HG02798 (cell line): ENCODE measurements at regions not wholly inside any gene's neighbourhood (a gene's known extent, or its start where the extent isn't known, plus 50 kb on each side); places are given as distances from the start of the nearest gene placed in this dataset.

Experiments
- ATAC-seq: cut with Tn5 transposase; IDR thresholded peaks from one replicate; pipeline ENCODE4 v1.9.1; 2021; ENCODE audit warnings: mild to moderate bottlenecking; ENCODE audit not compliant: unreplicated experiment, poor library complexity

DNA sequence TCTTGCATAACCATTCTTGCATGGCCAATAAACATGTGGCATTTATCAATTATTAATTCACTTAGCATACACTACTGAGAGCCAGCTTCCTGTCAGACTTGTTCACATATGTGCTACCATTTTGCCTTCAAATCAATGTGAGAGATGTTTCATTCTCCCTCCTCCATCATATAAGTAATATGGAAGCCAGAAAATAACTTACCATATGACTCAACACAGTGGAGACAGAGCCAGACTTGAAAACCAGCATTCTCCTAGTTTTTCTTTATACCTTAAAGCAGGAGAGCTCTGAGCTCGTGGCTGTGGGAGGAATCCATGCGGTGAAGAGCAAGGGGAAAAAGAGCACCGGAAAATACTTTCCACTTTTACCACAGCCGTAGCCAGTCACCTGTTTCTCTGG lies 215.0 kb upstream of the LRATD1 start:
- no peak for ATAC-seq

DNA sequence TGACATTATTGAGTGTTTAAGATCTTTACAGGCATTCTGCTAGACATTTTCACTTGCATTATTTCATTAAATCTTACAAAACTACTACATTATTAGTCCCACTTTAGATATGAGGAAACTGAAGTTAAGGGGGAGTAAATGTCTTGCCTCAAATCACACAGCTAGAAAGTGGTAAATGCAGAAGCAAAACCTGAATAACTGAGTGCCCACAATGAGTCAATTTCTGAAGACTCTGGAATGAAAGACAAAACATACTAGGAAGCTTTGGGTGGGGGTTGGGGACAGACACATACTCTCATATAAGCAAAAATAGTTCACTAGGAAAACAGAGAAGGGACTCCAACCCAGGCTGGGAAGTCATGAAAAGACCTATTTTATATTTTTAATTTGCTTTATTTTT lies 214.4 kb upstream of the LRATD1 start:
- no peak for ATAC-seq

DNA sequence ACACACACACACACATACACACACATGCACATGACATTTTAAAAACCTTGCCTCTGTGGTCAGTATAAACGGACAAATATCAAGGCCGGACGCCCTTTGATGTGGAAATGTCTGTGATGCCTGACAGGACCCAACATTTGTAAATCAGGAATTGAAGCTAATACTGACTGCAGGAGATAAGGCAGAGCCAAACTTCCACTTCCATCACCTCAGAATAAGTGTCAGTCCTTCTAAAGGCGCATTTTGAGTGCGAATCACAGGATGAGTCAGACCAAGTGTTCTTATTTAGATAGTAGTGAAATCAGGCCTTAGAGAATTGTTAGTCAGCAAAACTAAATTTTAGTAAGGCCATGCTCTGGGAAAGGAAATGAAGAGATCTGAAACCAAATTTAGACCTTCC lies 211.7 kb upstream of the LRATD1 start:
- ATAC-seq = peak; percentile 24

DNA sequence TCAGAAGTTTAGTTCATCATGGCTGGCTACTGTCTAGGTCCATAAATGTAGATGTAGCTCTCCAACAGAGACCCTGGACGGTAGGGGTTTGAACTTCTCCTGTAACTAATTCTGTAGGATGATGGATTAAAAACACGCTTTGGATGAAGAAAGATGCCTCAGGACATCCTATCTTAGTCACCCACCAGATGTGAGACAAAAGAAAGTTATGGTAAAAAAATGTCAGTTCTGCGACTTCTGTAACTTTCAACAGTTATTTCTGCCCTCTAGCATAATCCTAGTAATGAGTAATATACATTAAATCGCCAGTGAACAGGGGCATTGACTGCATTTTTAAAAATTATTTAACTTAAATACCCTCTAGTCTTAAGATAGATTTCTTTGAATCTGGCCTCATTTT lies 210.1 kb upstream of the LRATD1 start:
- ATAC-seq = no peak

DNA sequence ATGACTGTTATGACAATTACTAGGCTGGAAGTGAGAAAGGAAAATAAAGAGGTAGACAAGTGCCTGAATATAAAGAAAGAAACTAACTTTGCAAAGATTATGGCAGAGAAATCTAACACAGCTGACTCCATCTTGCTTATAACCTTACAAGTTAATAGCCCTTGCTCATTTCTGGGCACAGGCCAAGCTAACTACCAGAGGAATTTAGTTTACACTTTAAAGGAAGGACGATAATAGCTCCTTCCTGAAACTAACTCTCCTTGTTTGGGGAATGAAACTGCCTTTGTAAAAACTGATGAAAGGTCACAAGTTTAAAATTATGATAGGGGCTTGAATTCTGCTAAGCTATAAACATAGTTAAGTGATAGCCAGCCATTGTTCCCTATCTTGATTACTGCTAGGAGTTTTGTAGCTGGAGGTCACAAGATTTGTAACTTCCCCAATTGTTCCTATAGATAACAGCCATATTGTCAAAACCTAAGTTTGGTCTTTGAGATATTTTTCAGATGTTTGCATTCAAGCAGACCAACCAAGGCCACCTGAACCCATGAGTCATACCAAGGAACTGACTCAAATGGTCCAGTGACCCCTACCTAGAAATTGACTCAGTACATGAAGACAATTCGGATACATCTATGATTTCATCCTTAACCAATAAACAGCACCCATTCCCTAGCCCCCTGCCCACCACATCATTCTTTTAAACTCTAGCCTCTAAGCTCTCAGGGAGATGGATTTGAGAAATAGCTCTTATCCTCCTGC lies 209.2 kb upstream of the LRATD1 start:
- ATAC-seq = no peak

DNA sequence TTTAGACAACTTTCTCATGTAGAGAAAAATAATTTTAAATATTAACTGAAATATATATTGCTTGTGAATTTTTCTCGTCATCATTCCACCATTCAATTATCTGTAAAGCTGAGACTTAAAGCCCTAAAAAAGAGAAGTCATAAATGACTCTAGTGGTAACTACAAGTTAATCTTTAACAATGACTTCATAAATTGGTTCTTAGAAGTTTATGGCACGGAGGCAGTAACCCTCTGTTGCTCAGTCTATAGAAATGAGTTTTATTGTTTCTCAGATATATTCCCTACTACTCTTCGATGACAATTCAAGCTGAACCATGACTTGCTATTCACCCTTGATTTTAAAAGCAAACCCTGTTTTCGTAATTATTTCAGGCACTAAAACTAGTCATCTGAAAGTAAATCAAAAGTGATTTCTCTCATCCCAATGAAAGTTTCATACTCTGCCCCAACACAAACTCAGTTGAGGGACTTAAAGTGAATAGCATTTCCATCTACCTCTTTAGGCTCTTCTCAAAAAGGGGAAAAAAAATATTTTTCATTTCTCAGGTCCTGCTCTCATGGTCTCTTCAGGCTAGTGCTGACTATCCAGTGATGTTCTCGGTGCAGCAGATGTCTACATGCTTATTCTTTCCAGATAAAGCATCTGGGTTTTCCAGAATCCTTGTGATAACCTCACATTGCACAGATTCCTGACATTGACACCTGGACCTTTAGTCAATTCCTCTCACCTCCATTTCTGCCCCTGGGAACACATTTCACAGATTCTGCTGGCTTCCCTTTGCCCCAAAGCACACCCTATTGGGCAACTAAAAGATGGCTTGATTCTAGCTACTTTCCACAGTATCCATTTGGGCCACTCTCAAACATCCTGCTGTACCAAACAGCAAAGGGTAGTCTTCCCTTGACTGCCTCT lies 207.8 kb upstream of the LRATD1 start:
- peak; percentile 75 for ATAC-seq

DNA sequence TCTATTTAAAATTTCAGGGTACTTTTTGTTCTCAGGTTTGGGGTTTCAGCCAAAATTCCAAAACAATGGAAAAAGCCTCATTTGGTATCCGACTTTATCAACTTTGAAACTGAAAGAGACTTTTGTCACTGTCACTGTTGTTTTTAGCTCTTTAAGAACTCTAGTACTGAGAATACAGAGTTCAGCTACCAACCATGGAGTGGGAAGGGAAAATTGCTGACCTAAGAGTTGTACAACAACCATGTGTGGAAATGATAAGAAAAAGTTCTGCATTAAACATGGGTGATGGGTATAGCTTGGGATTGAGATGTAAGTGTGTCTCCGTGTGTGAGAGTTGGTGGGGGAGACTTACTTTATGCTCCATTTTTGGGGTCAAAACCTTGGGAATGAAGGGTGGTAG lies 206.6 kb upstream of the LRATD1 start:
- no peak for ATAC-seq

DNA sequence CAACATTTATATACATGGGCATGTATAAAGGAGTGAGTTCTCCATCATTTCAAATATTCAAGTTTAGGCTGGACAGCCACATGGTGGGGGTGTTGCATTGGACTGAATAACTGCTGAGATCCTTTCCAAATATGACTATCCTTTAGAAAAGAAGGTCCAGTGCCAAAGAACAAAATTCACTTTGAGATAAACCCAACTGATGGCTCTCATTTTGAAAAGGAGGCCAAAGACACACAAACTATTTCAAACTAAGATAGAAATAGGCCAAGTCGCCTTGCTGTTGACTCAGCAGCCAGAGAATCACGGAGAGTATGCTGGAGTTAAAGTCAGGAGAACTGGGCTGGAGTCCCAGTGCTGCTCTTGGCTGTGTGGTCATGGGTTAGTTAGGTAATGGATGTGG lies 204.5 kb upstream of the LRATD1 start:
- no peak for ATAC-seq

DNA sequence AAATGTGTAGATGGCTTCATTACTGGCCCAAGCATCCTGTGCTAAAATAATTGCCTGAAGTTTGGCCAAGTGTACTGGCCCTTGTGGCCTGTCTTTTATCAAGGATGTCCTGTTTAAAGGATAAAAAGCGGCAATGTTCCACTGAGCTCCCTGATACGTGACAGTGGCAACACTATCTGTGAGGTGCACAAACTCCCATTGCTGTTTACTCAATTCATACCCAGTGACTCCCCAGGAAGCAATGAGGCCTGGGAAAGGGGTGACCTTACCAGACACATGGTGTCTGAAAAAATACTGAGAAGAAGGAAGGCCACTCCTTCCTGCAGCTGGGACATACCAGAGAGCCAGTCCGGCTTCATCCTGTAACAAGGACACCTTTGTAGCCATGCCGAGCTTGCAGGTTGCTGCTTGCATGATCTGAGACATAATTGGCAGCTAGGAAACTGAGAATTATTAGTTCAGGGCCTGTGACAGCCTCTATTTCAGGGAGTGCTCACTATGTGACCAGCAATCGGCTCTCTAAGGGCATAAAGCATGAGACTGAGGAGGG lies 198.5 kb upstream of the LRATD1 start:
- ATAC-seq = no peak

DNA sequence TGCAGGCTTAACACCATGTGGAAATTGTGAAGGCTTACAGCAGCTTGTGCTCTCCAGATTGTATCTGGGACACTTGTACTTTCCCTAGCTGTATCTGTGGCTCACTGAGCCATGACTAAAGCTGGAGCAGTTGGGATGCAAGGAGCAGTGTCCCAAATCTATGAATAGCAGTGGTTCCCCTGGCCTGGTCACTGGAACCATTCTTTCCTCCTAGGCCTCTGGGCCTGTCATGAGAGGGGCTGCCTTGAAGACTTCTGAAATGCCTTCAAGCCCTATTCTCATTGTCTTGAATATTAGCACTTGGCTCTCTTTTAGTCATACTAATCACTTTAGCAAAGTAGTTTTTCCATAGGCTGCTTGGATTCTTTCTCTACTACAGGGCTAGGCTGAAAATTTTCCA lies 186.8 kb upstream of the LRATD1 start:
- no peak for ATAC-seq

DNA sequence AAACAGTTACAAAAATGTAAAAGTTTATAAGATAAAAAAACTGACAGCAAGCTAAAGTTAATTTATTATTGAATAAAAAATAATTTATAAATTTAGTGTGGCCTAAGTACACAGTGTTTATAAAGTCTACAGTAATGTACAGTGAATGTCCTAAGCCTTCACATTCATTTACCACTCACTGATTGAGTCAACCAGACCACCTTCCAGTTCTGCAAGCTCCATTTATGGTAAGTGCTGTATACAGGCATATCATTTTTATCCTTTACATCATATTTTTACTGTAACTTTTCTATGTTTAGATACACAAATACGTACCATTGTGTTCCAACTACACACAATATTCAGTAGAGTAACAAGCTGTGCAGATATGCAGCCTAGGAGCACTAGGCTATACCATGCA lies 184.2 kb upstream of the LRATD1 start:
- no peak for ATAC-seq

DNA sequence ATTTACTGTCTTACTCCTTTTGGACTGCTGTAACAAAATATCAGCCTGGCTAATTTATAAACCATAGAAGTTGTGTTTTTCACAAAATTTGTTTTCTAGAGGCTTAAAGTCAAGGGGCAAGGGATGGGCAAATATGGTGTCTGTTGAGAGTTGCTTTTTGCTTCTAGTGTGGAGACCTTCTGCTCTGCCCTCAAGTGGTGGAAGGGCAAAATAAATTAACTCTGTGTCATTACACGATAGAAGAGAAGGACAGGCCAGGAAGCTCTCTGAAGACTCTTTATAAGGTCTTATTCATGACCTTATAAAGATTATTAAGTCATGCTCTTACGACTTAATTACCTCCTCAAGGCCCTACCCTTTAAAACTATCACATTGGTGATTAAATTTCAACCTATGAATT lies 181.2 kb upstream of the LRATD1 start:
- ATAC-seq = no peak

DNA sequence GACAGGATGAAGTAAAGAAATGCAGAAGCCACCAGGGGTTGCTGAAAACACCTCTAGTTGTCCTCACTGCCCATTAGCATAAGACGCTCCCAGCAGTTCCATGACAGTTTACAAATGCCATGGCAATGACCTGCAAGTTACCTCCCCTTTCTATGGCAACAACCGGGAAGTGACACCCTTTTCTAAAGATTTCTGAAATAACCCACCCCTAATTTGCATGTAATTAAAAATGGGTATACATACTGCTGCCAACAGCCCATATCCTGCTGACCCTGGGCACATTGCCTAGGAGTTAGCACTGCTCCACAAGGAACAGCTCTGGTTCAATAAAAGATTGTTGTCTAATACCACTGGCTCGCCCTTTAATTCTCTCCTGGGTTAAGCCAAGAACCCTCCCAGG lies 178.3 kb upstream of the LRATD1 start:
- ATAC-seq = no peak

DNA sequence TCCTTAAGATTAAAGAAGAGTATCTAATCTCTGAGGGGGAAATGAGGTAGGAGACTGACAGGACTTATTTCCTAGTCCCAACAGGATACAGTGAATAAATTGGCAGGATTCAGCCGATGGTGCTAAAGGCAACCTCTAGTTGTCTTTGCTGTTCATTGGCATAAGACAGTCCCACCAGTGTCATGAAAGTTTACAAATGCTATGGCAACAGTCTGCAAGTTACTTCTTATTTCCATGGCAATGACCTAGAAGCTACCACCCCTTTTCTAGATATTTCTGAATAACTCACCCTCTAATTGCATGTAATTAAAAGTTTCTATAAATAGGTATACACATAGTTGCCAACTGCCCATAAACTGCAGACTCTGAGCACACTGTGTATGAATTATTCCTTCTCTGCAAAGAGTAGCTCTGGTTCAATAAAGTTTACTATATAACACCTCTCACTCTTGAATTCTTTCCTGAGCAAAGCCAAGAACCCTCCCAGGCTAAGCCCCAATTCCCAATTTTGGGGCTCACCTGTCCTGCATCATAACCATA lies 172.7 kb upstream of the LRATD1 start:
- no peak for ATAC-seq

DNA sequence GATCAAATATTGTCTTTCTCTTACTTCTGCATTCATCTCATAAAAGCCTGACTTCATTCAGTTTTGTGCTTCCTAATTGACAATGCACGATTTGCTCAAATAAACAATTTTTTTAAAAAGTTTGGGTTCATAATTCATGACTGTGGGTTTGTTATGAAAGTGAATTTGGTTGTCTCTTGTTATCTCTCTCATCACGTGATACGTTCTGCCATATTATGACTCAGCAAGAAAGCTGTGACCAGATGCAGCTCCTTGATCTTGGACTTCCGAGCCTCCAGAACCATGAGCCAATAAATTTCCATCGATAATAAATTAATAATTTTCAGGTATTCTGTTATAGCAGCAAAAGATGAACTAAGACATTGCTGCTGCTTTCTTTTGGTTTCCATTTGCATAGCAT lies 156.5 kb upstream of the LRATD1 start:
- no peak for ATAC-seq

DNA sequence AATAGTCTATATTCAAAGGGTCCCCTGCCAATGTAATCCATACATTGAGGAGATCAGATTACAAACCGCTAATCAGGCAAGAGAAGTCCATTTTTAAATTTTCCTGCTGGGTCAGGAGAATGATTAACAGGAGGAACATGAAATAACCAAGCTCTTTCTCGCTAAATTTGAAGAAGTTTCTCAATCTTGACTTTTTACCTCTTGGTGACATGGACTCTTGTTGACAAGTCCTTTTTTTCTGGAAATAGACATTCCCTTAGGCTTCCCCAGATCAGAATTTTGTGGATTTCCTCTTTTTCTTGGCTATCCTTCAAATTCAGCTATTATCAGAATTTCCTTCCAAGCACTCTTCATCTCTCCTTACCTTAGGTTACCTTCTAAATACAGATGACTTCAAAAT lies 153.0 kb upstream of the LRATD1 start:
- no peak for ATAC-seq

DNA sequence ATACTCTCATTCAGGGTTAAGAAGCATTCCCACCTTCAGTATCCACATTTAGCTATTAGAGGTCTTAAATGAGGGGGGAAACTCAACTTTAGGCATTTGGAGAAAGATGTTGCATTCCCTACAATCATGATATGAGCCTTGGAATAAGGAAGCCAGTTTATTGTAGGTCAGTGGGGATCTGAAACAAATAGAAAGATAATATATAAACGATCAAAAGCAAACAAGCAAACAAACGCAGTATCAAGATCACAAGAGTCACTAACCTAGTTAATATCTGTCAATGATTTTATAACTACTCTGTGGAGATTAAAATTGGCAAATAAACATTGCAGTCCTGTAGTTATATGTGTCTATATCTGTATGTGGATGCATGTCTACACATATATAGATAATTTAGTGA lies 152.4 kb upstream of the LRATD1 start:
- no peak for ATAC-seq

DNA sequence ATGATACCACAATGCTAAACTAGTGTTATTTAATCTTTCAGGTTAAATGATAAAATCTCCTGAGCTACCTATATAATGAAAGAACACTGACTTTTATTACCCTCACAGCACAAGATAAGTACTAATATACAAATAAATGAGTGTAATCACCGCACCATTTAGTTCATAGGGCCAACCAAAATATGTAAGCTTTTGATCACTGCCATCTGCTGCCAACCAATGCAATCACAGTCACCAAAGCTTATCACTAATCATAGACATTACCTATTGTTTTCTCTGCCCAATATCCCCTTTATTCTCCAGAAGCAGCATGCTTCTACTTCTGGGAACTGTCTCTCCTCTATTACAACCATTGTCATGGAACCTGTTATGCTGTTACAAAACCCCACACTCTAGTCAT lies 151.6 kb upstream of the LRATD1 start:
- no peak for ATAC-seq

DNA sequence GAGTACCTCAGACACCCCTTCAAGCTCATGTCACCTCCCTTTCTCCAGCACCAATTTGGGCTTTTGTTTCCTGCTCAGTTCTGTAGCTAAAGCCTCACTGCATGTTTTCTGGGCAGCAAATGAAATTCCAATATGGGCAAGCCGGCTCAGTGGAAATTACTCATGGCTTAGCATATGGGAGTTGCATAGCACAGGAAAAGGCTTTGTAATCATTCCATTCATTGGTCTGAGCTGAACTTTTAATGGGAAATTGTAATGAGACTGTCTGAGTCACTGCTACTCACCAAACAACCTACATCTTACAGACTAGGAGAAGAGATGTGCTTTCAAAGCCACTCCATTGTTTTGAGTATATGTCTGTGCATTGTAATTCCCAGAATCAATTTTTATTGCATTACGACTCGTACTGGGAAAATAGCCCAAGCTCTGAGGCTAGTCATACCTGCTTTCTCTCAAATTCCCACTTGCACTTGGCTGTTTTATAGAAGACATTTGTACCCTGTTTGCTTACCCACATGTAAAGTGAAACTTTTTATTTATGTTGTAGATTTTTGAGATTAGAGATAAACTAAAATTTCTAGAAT lies 139.5 kb upstream of the LRATD1 start:
- ATAC-seq = no peak

DNA sequence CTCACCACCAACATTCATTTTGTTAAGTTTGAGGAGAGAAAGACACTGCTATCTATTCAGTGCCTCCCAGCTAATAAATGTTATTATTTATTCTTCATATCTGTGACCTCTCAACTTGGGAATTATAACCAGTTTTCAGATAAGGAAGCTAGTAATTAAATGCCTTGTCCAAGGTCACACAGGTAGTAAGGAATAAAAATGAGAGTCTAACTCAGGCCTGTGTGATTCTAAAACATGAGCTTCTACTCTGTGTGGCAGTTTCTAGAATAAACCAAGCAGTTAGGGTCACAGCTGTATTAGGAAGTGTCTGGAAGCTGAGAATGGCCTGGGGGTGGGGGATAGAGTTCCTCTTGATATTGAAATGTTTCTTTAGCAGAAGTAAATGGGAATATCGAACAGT lies 137.8 kb upstream of the LRATD1 start:
- no peak for ATAC-seq

DNA sequence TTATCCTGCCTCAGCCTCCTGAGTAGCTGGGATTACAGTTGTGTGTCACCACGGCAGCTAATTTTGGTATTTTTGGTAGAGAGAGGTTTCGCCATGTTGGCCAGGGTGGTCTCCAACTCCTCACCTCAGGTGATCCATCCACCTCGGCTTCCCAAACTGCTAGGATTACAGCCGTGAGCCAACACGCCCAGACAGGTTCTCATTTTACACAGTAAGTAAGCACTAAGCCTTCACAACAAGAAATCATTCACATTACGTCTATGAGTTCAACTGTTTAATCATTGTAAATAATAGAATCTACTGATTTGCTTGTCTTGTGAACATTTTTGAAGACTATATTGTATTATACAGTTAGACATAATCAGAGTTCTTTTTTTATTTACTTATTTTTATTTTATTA lies 131.5 kb upstream of the LRATD1 start:
- no peak for ATAC-seq
